GM11168 (cell line): ENCODE measurements at regions not wholly inside any gene's neighbourhood (a gene's known extent, or its start where the extent isn't known, plus 50 kb on each side); places are given as distances from the start of the nearest gene placed in this dataset.
"Not testable (repeated sequence)": the region's sequence is repeated elsewhere in the genome, so short reads cannot be mapped to it uniquely, and the experiment has no call there.

Experiments used
- in situ Hi-C: fragments of 300-500 bp; cut with MboI; formaldehyde crosslinking; loops from one replicate; pipeline ENCODE4 v1.12.0; 2022; ENCODE audit warnings: low sequenced_read_pairs; ENCODE audit not compliant: unreplicated experiment

GRCh38 chr2:133986881-133987795 is 266.7 kb upstream of the MGAT5 start:
- in situ Hi-C loops: no loop called here

DNA sequence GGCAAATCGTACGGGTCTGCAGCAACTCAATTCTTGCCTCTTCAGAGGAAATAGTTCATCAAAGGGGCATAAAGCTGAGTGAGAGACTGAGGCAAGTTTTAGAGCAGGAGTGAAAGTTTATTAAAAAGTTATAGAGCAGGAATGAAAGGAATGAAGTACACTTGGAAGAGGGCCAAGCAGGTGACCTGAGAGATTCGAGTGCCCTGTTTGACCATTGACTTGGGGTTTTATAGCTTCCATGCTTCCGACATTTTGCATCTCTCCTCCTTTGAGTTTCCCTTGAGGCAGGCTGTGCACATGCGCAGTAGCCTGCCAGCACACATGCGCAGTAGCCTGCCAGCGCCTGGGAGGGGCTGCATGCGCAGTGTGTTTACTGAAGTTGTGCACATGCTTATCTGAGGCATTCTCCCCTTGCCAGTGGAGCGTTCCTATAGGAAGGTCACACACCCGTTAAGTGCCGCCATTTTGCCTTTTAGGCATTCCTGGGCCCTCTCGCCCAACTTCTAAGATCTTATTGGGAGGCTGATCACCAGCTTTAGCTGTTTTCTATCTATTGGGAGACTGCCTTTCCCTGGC is 265.5 kb upstream of the MGAT5 start:
- in situ Hi-C loops: no loop called here

- in situ Hi-C loops: no loop called here
Observed at GRCh38 chr2:133991606-133992168, 262.2 kb upstream of the MGAT5 start.

DNA sequence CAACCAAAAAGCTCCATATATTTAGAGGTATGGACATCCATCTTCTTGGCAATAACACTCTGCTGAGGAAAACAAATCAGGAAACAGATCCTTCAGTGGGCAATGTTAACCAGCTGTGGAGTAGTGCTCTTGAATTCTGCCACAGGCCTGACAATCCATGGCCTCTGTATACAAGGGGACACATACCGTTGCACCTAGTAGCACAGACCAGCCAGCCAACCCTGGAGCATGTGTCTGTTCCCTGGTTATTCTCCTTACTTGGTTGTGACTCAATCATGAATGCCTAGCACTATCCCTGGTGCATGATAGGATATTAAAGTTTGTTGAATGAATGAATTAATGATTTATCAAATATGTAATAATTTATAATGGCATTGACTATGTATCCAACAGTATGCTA is 261.4 kb upstream of the MGAT5 start:
- in situ Hi-C loops: no loop called here

GRCh38 chr2:133993160-133993559 is 260.7 kb upstream of the MGAT5 start:
- in situ Hi-C loops: no loop called here

DNA sequence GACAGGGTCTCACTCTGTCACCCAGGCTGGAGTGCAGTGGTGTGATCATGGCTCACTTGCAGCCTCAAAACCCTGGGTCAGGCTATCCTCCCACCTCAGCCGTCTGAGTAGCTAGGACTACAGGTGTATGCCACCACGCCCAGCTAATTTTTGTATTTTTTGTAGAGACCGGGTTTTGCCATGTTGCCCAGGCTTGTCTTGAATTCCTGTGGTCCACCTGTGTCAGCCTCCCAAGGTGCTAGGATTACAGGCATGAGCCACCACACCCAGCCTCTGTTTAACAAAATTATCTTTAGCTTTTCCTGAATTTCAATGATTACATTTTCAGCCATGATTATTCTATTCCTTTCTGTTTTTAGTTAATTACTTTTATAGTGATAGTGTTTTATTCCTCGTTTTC is 255.1 kb upstream of the MGAT5 start:
- in situ Hi-C loops: not testable (repeated sequence)

GRCh38 chr2:134002391-134002790 is 251.5 kb upstream of the MGAT5 start:
- in situ Hi-C loops: no loop called here

- in situ Hi-C loops: no loop called here
Observed at GRCh38 chr2:134002921-134003320, 251.0 kb upstream of the MGAT5 start.

GRCh38 chr2:134004467-134004866 is 249.4 kb upstream of the MGAT5 start:
- in situ Hi-C loops: no loop called here

GRCh38 chr2:134008837-134009236 is 245.0 kb upstream of the MGAT5 start:
- in situ Hi-C loops: no loop called here

- in situ Hi-C loops: no loop called here
Observed at GRCh38 chr2:134009440-134009839, 244.4 kb upstream of the MGAT5 start.

GRCh38 chr2:134009906-134010305 is 244.0 kb upstream of the MGAT5 start:
- in situ Hi-C loops: not testable (repeated sequence)

GRCh38 chr2:134011936-134012586 is 241.8 kb upstream of the MGAT5 start:
- in situ Hi-C loops: no loop called here

GRCh38 chr2:134014196-134014960 is 239.5 kb upstream of the MGAT5 start:
- in situ Hi-C loops: no loop called here

DNA sequence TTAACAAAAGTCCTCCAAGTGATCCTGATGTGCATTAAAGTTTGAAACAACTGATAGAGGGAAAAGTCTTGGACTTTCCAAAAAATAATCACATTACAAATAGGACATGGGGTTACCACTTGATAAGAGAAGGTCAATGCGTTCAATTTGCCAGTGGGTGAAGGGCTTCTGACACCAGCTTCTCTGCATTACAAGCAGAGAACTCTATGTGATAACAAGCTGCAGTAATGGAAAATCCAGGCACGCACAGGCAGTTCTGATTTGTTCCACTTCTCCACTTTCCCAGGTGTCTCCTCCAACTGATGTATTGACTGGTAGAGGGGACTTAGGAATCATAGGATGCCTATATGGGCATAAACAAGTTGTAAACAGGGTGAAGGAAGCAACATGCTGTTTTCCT is 234.0 kb upstream of the MGAT5 start:
- in situ Hi-C loops: no loop called here

- in situ Hi-C loops: no loop called here
Observed at GRCh38 chr2:134020608-134021007, 233.3 kb upstream of the MGAT5 start.

- in situ Hi-C loops: no loop called here
Observed at GRCh38 chr2:134021830-134022524, 231.9 kb upstream of the MGAT5 start.

DNA sequence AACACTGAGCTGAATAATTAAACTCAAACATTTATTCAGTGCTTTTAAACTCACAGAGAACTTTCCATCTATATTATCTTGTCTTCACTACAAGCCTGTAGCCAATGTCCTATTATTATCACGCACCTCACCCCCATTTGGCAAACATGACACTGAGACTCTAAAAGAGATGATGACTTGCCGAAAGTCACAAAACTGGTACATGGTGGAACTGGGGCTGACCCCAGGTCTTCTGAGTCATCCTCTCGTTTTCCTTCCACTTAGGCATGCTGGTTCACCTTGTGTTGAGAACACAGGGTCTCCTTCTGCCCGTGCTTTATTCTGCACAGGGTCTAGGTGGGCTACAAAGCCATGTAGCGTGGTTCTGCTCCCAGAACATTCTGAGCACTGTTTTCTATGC is 230.0 kb upstream of the MGAT5 start:
- in situ Hi-C loops: no loop called here

GRCh38 chr2:134027980-134028379 is 225.9 kb upstream of the MGAT5 start:
- in situ Hi-C loops: no loop called here

GRCh38 chr2:134029418-134029817 is 224.5 kb upstream of the MGAT5 start:
- in situ Hi-C loops: no loop called here
